Right ventricle myocardium superior (tissue), 1 donor: ENCODE measurements at regions not wholly inside any gene's neighbourhood (a gene's known extent, or its start where the extent isn't known, plus 50 kb on each side); places are given as distances from the start of the nearest gene placed in this dataset.
"Not testable (repeated sequence)": the region's sequence is repeated elsewhere in the genome, so short reads cannot be mapped to it uniquely, and the experiment has no call there.

ENCODE experiments used
- ATAC-seq: fragments of 200-7000 bp; cut with Tn5 transposase; one replicate; pipeline ENCODE4 v1.9.1; 2020; ENCODE audit warnings: mild to moderate bottlenecking; ENCODE audit not compliant: poor library complexity
- DNase-seq: peaks from one replicate; pipeline ENCODE4 v3.0.0-alpha.2; 2020
- intact Hi-C: fragments of 100-400 bp; cut with DNase I; formaldehyde crosslinking; loops from one replicate; pipeline ENCODE4 v1.11.2; 2022
- donor health status: DM: no; HTN: yes; CAD: no; lungs with severe emphysema.

DNA sequence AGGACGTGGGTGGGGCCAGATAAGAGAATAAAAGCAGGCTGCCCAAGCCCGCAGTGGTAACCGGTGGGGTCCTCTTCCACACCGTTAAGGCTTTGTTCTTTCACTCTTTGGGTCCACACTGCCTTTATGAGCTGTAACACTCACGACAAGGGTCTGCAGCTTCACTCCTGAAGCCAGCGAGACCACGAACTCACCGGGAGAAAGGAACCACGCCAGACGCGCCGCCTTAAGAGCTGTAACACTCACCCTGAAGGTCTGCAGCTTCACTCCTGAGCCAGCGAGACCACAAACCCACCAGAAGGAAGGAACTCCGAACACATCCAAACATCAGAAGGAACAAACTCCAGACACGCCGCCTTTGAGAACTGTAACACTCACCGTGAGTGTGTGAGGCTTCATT is 203.9 kb upstream of the HNRNPA3 start:
- intact Hi-C loops, ATAC-seq, DNase-seq: not testable (repeated sequence)

DNA sequence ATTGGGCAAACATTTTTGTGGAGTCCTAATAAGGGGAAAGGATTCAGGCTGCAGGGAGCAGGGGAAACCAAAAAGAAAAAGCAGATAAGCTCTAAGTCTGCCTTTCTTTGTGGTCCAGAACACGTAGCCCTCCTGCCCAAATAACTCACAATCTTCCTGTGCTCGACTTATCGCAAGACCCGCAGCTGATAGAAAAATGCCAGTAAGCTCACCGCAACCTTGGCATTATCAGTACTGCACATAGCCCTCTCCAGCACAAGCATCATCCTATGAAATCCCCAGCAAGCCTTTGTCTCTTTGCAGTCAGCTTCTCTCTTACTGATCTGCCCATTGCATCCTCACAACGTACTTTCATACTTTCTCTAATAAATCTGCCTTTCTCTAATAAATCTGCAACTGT is 202.4 kb upstream of the HNRNPA3 start:
- DNase-seq (no peak), ATAC-seq (no peak)
- intact Hi-C loops: no loop called here

DNA sequence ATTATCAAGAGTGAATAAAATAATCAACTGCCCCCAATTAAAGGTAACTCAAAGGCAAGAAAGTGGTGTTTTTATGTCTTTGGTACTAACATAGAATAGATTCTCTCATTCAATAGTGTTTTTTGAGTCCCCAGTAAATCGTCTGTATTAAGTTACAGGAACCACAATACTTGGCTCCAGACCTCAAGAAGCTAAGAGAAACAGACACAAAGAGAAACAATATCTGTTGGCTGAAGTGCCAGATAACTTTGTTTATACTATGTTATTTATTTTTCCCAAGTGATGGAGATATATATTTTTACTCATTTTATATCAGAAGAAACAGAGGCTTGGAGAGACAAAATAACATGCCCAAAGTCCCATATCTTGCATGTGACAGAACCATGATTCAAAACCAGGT is 201.7 kb upstream of the HNRNPA3 start:
- no peak for DNase-seq
- intact Hi-C loops: no loop called here
- no peak for ATAC-seq

DNA sequence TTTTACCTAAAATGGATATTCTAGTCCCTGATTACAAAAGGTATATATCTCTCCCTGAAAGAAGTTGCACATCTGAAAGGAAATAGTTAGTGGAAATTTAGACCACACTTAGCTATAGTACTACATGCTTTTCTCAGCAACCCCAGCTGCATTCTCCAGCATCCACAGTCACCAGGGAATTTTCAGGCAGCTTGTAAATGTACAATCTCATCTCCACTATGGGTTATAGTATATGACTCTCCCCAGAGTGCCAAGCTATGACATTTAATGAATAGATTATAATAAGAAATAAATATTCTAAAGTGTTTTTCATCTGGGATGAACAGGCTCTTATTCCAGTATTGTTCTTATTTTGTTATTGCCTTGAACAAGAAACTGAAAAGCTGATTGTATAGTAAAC is 197.6 kb upstream of the HNRNPA3 start:
- no peak for DNase-seq
- intact Hi-C loops: no loop called here
- no peak for ATAC-seq

DNA sequence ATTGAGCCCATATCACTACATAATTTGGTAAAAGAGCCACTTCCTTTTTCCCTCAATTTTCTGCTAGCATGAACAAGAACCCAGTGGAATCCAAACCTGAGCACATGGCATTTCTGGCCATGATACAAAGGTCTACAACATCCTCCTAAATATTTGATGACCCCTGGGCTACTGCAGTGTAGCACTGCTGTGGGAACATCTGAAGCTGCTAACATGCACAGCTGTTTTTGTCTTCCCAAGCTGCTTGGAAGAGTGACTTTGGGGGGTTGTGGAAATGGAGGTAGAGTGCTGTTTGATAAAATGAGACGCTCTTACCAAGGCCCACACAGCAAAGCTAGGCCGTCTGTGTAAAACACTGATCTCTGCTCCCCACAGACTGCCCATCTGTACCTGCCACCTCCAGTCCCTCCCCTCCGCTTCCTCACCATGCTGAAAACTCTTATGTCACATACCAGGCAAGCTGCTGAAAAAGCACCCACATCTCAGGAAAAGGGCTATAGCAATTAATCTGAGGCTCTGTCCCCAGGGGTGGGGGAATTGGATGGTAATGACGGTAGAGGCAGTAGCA is 197.2 kb upstream of the HNRNPA3 start:
- intact Hi-C loops: no loop called here
- no peak for DNase-seq
- ATAC-seq: no peak

DNA sequence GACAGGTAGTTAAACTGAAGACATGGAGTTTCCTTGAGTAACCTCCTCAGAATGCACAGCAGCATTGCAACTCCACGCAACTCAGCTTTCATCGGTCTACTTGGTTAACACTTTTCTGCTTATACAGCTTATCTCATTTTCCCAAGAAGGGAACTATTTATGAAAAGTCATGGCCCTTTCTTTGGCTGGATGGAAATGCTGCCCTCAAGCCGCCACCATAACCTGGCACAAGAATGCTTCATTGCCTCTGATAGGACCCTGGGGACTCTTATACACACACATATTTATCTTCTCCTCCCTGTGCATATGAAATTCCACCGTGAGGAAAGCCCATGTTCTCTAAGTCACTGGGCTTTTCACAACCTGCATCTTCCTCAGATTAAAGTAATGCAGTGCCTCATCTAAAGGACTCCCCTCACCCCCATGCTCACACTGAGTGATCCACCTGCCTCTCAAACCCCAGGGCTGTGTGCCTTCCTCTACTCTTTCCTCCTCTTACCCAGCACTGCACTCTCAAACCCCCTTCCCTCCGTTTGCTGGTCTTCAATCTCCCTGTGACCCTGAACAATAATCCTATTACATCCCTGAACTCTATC is 192.0 kb upstream of the HNRNPA3 start:
- intact Hi-C loops: no loop called here
- no peak for ATAC-seq
- DNase-seq: no peak

DNA sequence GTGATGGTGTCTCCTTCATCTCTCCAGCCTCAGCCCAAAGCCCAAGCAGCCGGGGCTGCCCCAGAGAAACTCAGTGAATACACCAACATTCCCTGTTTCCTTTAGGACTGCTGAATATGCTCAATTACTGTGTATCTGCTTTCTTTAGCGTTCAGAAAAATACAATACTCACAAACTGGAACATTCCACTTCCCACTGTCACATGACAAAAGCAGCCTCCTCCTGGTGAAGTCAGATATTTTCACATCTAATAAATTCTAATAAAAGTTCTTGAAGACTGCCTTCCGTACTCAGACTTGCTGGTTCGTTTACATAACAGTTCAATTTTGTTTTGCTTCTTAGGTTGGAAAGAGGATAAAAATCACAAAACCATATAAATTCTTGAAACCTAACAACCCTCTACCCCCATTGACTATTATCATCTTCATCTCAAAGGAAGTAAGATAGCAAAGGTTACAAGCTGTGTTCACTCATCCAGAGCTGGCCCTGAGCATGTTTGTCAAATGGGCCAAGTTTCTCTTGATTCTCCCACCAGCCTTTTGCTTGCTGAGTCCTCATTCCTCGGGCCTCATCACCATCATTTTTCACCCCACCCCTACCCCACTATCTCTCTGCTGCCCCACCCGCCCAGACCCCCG is 190.8 kb upstream of the HNRNPA3 start:
- no peak for DNase-seq
- no peak for ATAC-seq
- intact Hi-C loops: no loop called here

DNA sequence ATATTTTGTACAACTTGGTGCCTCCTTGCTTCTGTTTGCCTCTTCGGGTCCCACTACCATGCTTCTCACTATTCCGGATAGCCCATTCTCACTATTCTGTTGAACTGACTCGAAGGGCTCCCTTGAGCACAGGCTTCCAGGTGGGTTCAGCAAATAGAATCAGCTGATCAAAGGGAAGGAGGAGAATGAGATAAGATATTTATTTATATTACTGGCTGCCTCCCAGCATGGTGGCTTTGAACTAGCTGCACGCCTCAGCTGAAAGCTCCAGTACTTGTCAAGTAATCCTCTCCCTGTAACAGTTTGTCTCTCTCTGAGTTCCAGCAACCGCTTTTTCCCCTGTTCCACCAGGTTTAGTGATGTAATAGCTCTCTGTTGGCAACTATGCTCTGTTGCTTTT is 187.8 kb upstream of the HNRNPA3 start:
- ATAC-seq: no peak
- intact Hi-C loops: no loop called here

DNA sequence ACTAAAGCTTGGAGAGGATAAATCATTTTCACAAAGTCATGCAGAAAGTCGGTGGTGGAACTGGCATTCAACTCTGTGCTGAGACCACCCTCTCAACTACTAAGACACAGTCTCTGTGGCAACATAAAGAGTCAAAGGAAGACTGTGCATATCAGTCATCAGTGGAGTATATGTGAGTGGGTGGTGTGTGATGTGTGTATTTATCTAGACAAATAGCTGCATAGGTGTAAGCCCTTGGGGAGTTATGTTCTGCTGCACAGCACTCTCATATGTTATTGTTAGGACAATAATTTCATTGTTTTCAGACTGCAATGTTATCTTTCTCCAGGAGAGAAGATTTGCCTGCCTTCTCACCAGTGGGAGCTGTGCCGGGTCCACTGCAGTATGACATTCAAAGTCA is 186.3 kb upstream of the HNRNPA3 start:
- intact Hi-C loops: no loop called here
- no peak for DNase-seq
- ATAC-seq: no peak

More for the DNA sequence above, 187.8 kb upstream of the HNRNPA3 start:
- no peak for DNase-seq

DNA sequence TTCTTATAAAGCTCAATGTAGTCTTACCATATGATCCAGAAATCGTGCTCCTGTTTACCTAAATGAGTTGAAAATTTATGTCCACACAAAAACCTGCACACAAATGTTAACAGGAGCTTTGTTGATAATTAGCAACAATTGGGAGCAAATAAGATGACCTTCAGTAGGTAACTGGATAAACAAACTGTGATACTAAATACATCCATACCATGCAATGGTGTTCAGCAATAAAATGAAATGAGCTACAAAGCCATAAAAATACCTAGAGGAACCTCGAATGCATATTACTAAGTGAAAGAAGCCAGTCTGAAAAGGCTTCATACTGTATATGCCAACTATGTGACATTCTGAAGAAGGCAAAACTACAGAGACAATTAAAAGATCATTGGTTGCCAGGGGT is 185.6 kb upstream of the HNRNPA3 start:
- DNase-seq (no peak), ATAC-seq (no peak)
- intact Hi-C loops: no loop called here

DNA sequence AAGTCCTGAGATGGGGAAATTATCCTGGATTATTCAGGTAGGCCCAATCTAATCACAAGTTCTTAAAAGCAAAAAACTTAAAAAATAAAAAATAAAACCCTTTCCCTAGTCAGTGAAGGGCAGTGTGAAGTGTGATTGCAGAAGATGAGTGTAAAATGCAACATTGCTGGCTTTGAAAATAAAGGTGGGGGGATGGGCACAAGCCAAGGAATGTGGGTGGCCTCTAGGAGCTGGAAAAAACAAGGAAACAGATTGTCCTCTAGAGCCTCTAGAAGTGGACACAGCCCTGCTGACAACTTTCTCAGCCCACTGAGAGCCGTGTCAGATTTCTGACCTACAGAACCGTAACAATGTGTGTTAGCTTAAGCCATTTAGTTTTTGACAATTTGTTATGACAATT is 184.3 kb upstream of the HNRNPA3 start:
- ATAC-seq (no peak), DNase-seq (no peak)
- intact Hi-C loops: no loop called here

DNA sequence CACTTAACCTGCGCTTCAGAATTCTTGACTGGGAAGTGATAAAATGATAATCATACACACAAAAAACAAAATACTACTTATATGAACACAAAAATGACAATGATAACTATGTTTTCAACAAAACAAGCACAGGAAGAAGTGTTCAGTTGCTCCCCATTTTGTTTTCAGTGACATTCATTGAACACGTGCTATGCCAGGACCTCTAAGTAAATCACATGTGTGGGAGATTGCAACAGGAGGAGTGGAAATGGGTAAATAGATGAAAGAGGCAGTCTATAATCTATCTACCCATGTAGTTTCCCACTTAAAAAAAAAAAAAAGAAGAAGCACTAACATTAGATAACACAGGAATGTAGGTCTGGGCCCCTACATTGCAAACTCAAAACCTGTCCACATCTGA is 183.5 kb upstream of the HNRNPA3 start:
- intact Hi-C loops: no loop called here
- DNase-seq (no peak), ATAC-seq (no peak)

DNA sequence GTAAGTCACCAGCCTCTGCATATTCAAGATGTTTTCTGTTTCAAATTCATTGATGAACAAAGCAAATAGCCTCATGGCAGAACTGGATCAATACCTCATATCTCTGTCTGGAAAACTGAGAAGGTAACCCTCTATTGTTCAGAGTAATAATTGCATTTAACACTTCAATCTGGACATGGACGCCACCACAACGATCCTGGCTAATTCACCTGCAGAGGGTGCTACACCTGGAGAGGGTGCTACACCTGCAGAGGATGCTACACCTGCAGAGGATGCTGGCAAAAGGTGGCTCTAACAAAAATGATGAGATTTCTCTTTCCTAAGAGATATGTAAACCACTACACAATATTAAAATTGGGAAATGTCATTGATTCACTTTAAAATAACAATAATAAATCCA is 183.1 kb upstream of the HNRNPA3 start:
- ATAC-seq (no peak), DNase-seq (no peak)
- intact Hi-C loops: no loop called here

DNA sequence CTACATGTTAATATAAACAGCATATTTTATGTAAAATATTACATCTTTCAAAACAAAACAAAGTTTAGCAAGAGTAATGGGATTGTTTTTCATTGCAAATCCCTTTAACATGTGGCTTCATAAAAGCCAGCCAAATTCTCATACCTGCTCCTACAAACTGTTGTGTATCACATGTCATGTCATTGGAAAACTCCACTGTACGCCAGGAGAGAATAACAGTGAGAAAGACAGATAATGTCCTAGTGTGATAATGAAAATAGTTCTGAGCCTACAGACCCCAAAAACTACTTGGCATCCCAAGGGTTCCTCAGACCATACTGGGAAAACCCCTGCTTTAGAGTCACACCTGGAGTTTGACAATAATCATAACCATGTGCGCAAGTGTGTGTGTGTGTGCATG is 182.7 kb upstream of the HNRNPA3 start:
- intact Hi-C loops: no loop called here
- ATAC-seq (no peak), DNase-seq (no peak)

DNA sequence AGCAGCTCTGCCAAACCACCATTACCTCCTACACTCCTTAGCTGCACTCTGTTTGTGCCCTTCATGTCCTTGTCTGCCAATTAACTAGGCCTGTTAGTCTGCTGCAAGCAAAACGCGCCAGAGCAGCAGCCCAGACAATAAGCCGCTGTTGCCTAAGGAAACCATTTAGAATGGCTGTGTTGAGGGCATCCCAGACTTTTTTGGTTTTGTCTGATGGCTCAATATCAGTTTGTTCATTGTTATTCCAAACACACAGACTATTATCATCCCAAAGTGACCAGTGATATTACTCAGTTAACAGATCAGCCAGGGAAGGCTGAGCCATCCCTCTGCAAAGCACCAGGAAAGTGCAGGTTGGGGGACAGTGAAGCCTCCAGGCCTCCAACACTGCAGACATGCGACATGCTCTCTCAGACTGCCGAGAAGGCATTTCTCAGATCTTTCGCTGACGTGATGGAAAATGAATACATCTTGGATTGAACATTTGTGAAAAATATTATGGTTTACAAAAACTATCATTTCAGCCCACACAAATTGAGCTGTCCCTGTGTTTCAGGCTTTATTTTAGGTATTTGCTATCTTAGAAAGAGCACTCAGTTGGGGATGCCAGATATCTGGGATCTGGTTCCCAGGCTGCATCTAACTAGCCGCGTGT is 182.0 kb upstream of the HNRNPA3 start:
- ATAC-seq: no peak
- no peak for DNase-seq
- intact Hi-C loops: no loop called here

DNA sequence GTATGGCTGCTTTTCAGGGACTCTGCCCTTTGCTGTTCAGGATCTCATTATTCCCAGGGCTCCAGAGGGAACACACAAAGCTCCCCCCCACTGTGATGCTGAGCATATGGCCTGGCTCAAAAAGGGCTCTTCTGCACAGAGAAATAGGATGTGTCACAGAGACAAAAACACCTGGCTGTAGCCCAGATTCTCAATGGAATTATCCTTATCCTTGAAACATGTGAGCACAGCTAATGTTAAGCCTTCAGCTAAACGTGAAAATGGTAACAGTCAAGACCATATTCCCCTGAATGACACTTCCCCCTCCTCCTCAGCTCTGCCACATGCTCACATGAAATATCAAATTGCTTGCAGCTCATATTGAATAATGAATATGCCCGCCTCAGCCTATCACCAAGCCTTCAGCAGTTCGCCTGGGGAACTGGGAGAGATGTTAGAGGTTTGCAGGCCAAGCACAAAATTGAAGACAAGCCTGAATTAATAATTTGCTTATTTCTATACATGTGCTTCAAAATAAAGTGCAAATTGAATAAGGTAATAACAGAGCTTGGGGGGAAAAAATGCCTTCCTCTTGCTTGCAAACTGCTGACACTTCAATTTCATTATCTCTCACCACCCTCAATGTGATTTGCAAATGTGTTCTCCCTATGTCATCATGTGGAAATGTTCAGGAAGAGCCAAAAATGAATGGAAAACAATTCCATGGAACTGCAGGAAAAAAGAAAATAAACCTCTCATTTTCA is 181.0 kb upstream of the HNRNPA3 start:
- DNase-seq (no peak), ATAC-seq (no peak)
- intact Hi-C loops: no loop called here

DNA sequence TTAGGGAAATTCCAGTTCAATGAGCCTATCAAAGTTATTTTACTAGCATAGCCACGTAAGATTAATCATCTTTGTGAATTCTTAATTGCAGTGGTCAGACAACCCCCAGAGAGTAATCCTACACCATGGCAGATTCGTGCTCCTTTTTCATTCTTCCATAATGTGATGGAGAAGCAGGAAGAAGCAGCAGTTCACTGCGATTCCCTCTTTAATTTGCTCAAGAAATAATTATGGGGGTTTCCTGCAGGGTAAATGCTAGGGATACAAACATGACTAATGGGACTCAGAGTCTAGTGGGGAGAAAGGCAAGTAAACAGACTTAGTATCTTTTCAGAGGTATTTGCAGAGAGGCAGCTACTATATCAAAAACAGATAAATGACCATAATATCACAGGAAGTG is 175.8 kb upstream of the HNRNPA3 start:
- intact Hi-C loops: no loop called here
- no peak for DNase-seq

DNA sequence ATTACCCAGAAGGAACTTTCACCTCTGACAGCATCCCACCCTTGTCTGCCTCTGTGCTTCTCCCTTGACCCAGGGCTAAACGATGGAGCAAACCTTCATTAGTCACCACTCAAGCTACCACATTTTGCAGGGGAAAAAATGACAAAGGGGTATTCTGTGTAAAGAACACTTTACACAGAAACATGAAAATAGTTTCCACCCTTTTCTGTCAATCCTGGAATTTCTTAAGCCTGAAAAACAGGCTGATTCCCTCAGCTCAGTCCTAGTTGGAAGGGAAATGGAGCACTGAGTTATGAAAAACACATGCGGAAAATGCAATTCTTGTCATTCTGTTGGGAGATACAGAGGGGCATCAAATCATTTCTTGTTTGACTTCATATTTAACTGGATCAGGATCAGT is 175.0 kb upstream of the HNRNPA3 start:
- ATAC-seq (no peak), DNase-seq (no peak)
- intact Hi-C loops: no loop called here

More for the DNA sequence above, 175.8 kb upstream of the HNRNPA3 start:
- no peak for ATAC-seq

DNA sequence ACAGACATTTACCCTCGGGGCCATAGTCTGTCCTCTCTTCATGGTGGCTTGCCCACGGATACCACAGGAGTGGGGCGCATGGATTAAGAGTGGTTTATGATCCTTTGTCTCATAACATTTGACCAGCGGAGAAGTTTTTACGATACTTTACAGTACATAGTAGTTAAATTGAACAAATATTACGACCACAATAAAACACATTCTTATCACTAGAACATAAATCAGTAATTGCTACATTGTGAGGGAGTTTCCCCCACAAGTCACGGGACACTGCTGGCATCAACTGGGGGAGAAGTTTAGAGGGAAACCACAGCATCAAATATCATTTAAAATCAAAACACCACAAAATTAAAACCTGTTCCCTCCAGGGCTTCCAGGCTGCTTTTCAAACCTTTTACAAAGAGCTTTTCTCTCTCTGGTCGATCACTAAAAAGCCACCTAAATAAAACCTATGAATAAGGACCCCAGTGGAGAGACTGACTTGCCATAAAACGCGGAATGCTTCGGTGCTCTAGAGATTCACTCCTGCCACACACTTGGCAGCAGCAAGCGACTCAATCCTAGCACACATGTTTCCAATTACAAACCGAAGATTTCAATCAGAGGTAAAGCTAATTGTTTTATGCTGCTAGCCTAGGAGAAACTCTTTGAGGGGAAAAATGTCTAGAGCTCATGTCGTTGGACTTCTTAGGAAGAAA is 173.7 kb upstream of the HNRNPA3 start:
- intact Hi-C loops: no loop called here
- ATAC-seq (no peak), DNase-seq (no peak)
